ENCODE measurements at regions not wholly inside any gene's neighbourhood (a gene's known extent, or its start where the extent isn't known, plus 50 kb on each side); places are given as distances from the start of the nearest gene placed in this dataset.

DNA sequence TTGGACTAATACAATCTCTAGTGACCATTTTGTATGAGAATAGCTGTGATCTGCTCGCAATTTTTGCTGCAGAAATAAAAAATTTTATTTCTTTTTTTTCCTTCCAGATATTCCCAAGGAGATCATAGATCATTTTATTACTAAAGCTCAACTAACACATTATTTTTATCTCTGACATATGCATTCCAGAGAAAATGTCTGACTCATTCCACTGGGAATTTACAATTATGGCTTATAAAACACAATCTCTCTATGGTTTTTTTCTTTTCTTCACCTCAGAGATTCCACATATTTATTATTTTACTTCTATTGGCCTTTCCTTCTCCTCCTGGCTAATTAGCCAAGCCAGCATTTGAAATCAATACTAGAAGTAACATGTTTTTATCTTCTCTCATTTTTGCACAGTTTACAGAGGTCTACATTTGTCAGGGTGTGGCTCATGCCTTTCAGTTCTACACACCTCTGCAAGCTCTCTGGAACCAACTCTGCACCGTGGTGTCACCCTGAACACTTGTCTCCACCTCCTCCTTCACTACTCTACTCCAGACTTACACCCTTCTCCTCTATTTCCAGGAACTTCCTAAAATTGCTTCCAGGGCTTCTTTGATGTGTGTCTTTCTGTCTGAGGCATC, 59.8 kb upstream of the GPM6A start:
- no peaks in the 10 kb centered on the region for H3K27me3 Mint-ChIP-seq (ENCODE audit: low read depth)
- no peaks in the 10 kb centered on the region for H3K36me3 Mint-ChIP-seq (ENCODE audit: insufficient read depth)
- DNase-seq: no peak
- H3K9me3 Mint-ChIP-seq: peaks cover 8% of the 10 kb centered on the region
- no peak overlapping the region for H3K4me3 Mint-ChIP-seq
- ATAC-seq: no peak
- H3K4me1 Mint-ChIP-seq (ENCODE audit: low read depth): no peaks in the 10 kb centered on the region

- Mint-ChIP-seq H3K4me1 (ENCODE audit: low read depth) (no peaks in the 10 kb centered on the region), H3K27me3 (ENCODE audit: low read depth) (no peaks in the 10 kb centered on the region), H3K4me3 (no peak overlapping the region), H3K9me3 (peaks cover 16% of the 10 kb centered on the region), H3K36me3 (ENCODE audit: insufficient read depth) (no peaks in the 10 kb centered on the region)
- ATAC-seq (no peak), DNase-seq (no peak)
Observed at GRCh38 chr4:175873707-175874106, 61.6 kb upstream of the GPM6A start.

DNA sequence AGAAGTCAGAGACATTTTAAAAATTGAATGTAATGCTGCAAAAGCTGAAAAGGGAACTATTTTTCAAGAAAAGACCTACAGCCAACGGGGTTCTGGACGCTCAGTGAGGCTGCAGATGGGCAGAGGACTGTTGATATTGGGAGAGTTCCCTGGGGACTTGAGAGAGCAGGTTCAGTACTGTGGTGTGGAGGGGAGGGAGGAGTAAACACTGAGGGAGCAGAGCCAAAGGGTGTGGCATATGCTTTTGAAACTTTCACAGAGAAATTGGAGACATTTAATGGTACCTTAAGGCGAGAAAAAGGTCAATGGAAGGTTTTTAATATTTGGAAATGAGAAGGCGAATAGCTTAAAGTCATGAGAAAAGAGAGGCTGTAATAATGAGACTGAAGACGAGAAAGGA, 62.2 kb upstream of the GPM6A start:
- ATAC-seq (no peak), DNase-seq (no peak)
- Mint-ChIP-seq H3K4me3 (no peak overlapping the region), H3K4me1 (ENCODE audit: low read depth) (no peaks in the 10 kb centered on the region), H3K27me3 (ENCODE audit: low read depth) (no peaks in the 10 kb centered on the region), H3K9me3 (peaks cover 21% of the 10 kb centered on the region), H3K36me3 (ENCODE audit: insufficient read depth) (no peaks in the 10 kb centered on the region)

- DNase-seq (no peak), ATAC-seq (no peak)
- Mint-ChIP-seq H3K36me3 (ENCODE audit: insufficient read depth) (no peaks in the 10 kb centered on the region), H3K9me3 (peaks cover 27% of the 10 kb centered on the region), H3K4me1 (ENCODE audit: low read depth) (no peaks in the 10 kb centered on the region), H3K4me3 (no peak overlapping the region), H3K27me3 (ENCODE audit: low read depth) (no peaks in the 10 kb centered on the region)
Observed at GRCh38 chr4:175875993-175876771, 64.1 kb upstream of the GPM6A start.

GRCh38 chr4:175882891-175883290, 70.8 kb upstream of the GPM6A start:
- ATAC-seq: no peak
- no peak for DNase-seq
- Mint-ChIP-seq H3K9me3 (peaks cover 18% of the 10 kb centered on the region), H3K36me3 (ENCODE audit: insufficient read depth) (no peaks in the 10 kb centered on the region), H3K27me3 (ENCODE audit: low read depth) (no peaks in the 10 kb centered on the region), H3K4me1 (ENCODE audit: low read depth) (no peaks in the 10 kb centered on the region), H3K4me3 (no peak overlapping the region)

- Mint-ChIP-seq H3K9me3 (peaks cover 11% of the 10 kb centered on the region), H3K4me3 (no peak overlapping the region), H3K4me1 (ENCODE audit: low read depth) (no peaks in the 10 kb centered on the region), H3K36me3 (ENCODE audit: insufficient read depth) (no peaks in the 10 kb centered on the region), H3K27me3 (ENCODE audit: low read depth) (no peaks in the 10 kb centered on the region)
- ATAC-seq (no peak), DNase-seq (no peak)
Observed at GRCh38 chr4:175884048-175884447, 72.0 kb upstream of the GPM6A start.

- DNase-seq: no peak
Observed at GRCh38 chr4:175891231-175891630, 79.2 kb upstream of the GPM6A start.

GRCh38 chr4:175891851-175892250, 79.8 kb upstream of the GPM6A start:
- no peaks in the 10 kb centered on the region for H3K36me3 Mint-ChIP-seq (ENCODE audit: insufficient read depth)
- no peaks in the 10 kb centered on the region for H3K4me1 Mint-ChIP-seq (ENCODE audit: low read depth)
- DNase-seq (no peak), ATAC-seq (no peak)
- no peaks in the 10 kb centered on the region for H3K27me3 Mint-ChIP-seq (ENCODE audit: low read depth)
- H3K4me3 Mint-ChIP-seq: no peak overlapping the region
- no peaks in the 10 kb centered on the region for H3K9me3 Mint-ChIP-seq

More at GRCh38 chr4:175891231-175891630, 79.2 kb upstream of the GPM6A start:
- no peak overlapping the region for H3K4me3 Mint-ChIP-seq
- ATAC-seq: no peak
- no peaks in the 10 kb centered on the region for H3K9me3 Mint-ChIP-seq
- no peaks in the 10 kb centered on the region for H3K4me1 Mint-ChIP-seq (ENCODE audit: low read depth)
- H3K27me3 Mint-ChIP-seq (ENCODE audit: low read depth): no peaks in the 10 kb centered on the region
- no peaks in the 10 kb centered on the region for H3K36me3 Mint-ChIP-seq (ENCODE audit: insufficient read depth)

DNA sequence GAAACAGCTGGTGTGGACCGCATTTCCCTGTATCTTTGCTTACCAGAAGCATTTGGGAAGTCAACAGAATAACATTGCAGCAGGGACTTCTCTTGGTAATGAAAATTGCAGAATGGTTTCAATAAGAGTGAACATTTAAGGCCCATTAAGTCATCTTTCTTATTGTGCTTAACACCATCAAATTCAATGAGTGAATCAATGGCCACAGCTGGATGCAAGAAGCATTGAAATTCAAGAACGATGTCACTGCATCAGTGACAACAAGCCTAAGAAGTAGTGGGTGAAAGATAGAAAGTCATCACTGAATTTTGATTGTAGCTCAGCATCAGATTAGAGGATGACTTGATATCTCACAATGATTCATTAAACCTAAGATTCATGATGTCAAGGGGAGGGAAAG, 93.9 kb upstream of the GPM6A start:
- no peak for ATAC-seq
- Mint-ChIP-seq H3K4me1 (ENCODE audit: low read depth) (no peaks in the 10 kb centered on the region), H3K9me3 (no peaks in the 10 kb centered on the region), H3K27me3 (ENCODE audit: low read depth) (no peaks in the 10 kb centered on the region), H3K36me3 (ENCODE audit: insufficient read depth) (no peaks in the 10 kb centered on the region), H3K4me3 (no peak overlapping the region)
- no peak for DNase-seq

DNA sequence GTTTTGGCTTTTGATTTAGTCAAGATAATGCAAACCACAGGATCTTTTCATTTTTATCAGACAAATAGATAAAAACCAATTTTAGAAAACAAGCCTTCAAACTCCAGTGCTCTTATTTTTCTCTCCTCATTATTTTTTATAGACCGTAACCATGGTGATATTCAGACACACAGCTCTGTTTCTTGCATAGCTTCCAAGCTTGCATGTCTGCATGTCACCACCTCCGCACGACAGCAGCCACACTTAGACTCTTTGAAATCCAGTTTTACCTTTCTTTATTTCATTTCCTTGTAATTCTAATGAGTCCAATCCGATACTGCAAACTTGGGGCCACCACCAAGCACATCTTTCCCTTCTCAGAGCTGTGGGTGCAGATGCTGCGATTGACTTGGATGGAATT, 94.3 kb upstream of the GPM6A start:
- Mint-ChIP-seq H3K9me3 (no peaks in the 10 kb centered on the region), H3K36me3 (ENCODE audit: insufficient read depth) (no peaks in the 10 kb centered on the region), H3K4me1 (ENCODE audit: low read depth) (no peaks in the 10 kb centered on the region), H3K27me3 (ENCODE audit: low read depth) (no peaks in the 10 kb centered on the region), H3K4me3 (no peak overlapping the region)
- DNase-seq (no peak), ATAC-seq (no peak)

DNA sequence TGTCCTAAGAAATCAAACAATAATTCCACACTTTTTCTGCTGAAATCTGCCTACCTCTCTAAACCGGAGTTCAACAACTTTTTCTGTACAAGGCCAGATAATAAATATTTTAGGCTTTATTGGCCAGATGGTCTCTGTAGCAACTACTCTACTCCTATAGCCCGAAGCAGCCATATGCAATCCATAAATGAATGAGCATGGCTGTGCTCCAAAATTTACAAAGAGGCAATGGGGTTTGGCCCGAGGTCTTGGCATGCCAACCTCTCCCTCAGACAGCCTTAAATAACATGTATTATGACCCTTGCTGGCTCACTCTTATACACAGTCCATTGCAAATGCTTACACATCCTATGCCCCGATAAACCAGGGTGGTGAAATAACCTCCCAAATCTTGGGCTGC, 98.6 kb upstream of the GPM6A start:
- ATAC-seq: no peak
- Mint-ChIP-seq H3K4me3 (no peak overlapping the region), H3K36me3 (ENCODE audit: insufficient read depth) (no peaks in the 10 kb centered on the region), H3K27me3 (ENCODE audit: low read depth) (no peaks in the 10 kb centered on the region), H3K4me1 (ENCODE audit: low read depth) (no peaks in the 10 kb centered on the region), H3K9me3 (peaks cover 3% of the 10 kb centered on the region)
- no peak for DNase-seq

- DNase-seq (no peak), ATAC-seq (no peak)
- Mint-ChIP-seq H3K27me3 (ENCODE audit: low read depth) (no peaks in the 10 kb centered on the region), H3K4me1 (ENCODE audit: low read depth) (no peaks in the 10 kb centered on the region), H3K9me3 (peaks cover under 1% of the 10 kb centered on the region), H3K4me3 (no peak overlapping the region), H3K36me3 (ENCODE audit: insufficient read depth) (no peaks in the 10 kb centered on the region)
Observed at GRCh38 chr4:175916626-175917351, 104.7 kb upstream of the GPM6A start.

GRCh38 chr4:175927121-175927520, 115.1 kb upstream of the GPM6A start:
- H3K9me3 Mint-ChIP-seq: no peaks in the 10 kb centered on the region
- DNase-seq (no peak), ATAC-seq (no peak)
- no peaks in the 10 kb centered on the region for H3K4me1 Mint-ChIP-seq (ENCODE audit: low read depth)
- no peaks in the 10 kb centered on the region for H3K27me3 Mint-ChIP-seq (ENCODE audit: low read depth)
- H3K36me3 Mint-ChIP-seq (ENCODE audit: insufficient read depth): no peaks in the 10 kb centered on the region
- no peak overlapping the region for H3K4me3 Mint-ChIP-seq

GRCh38 chr4:175929441-175929840, 117.4 kb upstream of the GPM6A start:
- Mint-ChIP-seq H3K36me3 (ENCODE audit: insufficient read depth) (no peaks in the 10 kb centered on the region), H3K27me3 (ENCODE audit: low read depth) (no peaks in the 10 kb centered on the region), H3K4me3 (no peak overlapping the region), H3K9me3 (no peaks in the 10 kb centered on the region), H3K4me1 (ENCODE audit: low read depth) (no peaks in the 10 kb centered on the region)
- no peak for ATAC-seq
- DNase-seq: no peak

GRCh38 chr4:175929932-175930331, 117.9 kb upstream of the GPM6A start:
- Mint-ChIP-seq H3K36me3 (ENCODE audit: insufficient read depth) (no peaks in the 10 kb centered on the region), H3K27me3 (ENCODE audit: low read depth) (no peaks in the 10 kb centered on the region), H3K9me3 (no peaks in the 10 kb centered on the region), H3K4me1 (ENCODE audit: low read depth) (no peaks in the 10 kb centered on the region), H3K4me3 (no peak overlapping the region)
- DNase-seq (no peak), ATAC-seq (no peak)

Data from activated T-cell treated with anti-CD3 and anti-CD28 coated beads, Interleukin-2, amount 50 U/mL, for 4 hours (primary cell).